GM03348 (cell line): ENCODE measurements at regions not wholly inside any gene's neighbourhood (a gene's known extent, or its start where the extent isn't known, plus 50 kb on each side); places are given as distances from the start of the nearest gene placed in this dataset.

Source experiments
- DNase-seq: peaks from one replicate; pipeline ENCODE4 v3.0.0; 2012; ENCODE audit warnings: low spot score

DNA sequence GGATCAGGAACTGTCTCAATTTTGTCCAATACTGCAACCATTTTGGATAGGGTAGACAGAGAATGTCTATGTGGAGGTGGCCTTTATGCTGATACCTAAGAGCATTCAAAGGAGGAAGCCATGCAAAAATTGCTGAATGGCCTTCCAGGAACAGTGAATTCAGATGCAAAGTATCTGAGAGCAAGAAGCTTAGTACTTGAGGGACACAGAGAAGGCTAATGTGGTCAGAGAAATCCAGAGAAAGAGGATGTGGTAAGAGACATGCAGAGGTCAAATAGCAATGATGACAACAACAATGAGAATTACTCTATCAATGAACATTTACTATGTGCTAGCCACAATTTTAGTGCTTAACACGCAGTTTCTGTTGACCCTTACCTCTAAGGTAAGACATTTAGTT lies 785.6 kb upstream of the KLHL1 start:
- no peak for DNase-seq

- no peak for DNase-seq
Measured at GRCh38 chr13:70890289-70890688, 782.0 kb upstream of the KLHL1 start.

- DNase-seq = no peak
Measured at GRCh38 chr13:70889163-70889562, 780.9 kb upstream of the KLHL1 start.

DNA sequence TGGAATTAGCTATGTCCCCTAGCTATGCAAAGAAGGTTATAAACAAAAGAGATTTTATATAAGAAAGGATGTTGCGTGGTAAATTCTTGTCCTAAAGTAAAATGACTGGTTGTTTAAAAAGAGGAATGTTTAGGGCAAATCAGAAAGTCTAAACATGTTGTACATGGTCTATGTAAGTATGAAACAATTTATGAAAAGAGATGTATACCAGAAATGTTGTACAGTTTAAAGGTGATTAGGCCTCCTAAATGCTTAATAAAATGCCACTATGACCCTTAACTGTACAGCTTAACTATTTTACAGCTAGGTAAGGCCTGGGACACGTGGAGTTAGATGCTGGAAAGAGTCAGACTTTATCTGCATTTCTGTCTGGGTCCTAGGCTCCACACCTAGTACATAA lies 775.9 kb upstream of the KLHL1 start:
- DNase-seq = no peak

GRCh38 chr13:70874636-70875035 lies 766.4 kb upstream of the KLHL1 start:
- no peak for DNase-seq

DNA sequence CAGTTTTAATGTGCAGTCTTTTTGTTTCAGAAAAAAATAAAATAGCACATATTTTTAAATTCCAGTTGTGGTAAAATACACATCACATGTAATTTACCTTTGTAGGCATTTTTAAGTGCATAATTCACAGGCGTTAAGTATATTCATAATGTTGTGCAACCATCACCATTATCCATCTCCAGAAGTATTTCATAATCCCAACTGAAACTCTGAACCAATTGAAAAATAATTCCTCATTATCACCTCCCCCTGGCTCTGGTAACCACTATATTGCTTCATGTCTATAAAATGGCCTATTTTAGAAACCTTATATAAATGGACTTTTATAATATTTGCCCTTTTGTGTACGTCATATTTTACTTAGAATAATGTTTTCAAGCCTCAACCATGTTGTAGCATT lies 756.5 kb upstream of the KLHL1 start:
- no peak for DNase-seq

- DNase-seq = no peak
Measured at GRCh38 chr13:70856711-70857110, 748.5 kb upstream of the KLHL1 start.

- no peak for DNase-seq
Measured at GRCh38 chr13:70856025-70856424, 747.8 kb upstream of the KLHL1 start.

- no peak for DNase-seq
Measured at GRCh38 chr13:70849222-70849621, 741.0 kb upstream of the KLHL1 start.

DNA sequence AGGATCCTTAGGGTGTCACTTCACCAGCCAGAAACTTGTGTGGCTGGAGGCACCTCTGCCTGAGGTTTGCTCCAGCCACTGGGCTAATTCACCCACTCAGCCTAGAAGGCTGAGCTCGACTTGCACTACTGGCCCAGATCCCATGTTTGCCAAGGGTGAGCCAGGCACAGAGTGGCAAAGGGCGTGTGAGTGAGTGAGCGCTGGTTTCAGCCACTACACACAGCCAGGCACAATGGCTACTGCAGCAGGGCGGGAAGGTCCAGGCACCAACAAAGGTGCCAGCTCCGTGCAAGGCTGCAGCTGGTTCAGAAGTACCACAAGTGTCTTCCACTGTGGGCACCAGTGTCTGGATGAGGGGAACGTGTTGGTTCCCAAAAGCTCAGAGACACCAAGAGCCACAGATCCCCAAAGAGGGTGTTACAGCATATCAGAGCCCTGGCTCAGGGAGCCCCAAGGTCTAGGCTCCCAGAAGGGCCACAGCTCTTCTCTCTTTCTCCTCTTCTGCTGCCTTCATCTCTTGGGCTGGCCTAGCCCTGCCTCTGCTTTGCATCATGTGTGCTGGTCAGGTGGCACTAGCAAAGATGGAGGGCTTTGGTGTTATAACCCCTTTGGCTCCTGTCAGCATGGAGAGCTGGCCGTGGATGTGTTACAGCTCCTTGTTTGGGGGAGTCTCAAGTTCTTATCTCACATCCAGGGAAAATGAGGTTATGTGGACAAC lies 736.3 kb upstream of the KLHL1 start:
- DNase-seq = no peak

GRCh38 chr13:70842062-70842644 lies 733.9 kb upstream of the KLHL1 start:
- DNase-seq = no peak

GRCh38 chr13:70841240-70842061 lies 733.2 kb upstream of the KLHL1 start:
- no peak for DNase-seq

- no peak for DNase-seq
Measured at GRCh38 chr13:70835371-70835770, 727.1 kb upstream of the KLHL1 start.

GRCh38 chr13:70829748-70830147 lies 721.5 kb upstream of the KLHL1 start:
- no peak for DNase-seq

- DNase-seq = no peak
Measured at GRCh38 chr13:70817576-70817975, 709.3 kb upstream of the KLHL1 start.

DNA sequence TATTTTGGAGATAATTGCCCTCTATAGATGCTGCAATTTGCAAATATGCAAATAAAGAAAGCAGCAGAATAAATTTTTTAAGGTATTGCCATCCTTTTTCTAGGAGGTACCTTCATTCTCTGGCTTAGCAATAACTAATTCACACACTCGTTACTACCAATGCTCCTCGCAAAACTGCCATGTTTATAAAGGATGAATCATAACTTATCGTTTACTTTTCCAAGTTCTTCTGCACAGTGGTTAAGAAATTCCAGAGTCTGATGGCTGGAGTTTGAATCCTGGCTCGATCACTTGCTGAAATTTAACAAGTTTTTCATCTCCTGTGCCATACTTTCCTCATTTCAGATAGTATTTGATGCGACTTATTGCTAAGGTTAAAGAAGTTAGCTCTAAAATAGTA lies 708.6 kb upstream of the KLHL1 start:
- DNase-seq = no peak

DNA sequence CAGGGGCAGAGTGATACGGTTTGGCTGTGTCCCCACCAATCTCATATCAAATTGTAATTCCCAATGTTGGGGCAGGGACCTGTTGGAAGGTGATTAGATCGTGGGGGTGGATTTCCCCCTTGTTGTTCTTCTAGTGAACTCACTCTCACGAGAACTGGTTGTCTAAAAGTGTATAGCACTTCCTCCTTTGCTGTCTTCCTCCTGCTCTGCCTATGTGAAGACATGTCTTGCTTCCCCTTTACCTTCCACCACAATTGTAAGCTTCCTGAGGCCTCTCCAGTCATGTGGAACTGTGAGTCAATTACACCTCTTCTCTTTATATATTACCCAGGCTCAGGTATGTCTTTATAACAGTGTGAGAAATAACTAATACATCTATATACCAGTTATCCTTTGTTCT lies 706.4 kb upstream of the KLHL1 start:
- DNase-seq = no peak

DNA sequence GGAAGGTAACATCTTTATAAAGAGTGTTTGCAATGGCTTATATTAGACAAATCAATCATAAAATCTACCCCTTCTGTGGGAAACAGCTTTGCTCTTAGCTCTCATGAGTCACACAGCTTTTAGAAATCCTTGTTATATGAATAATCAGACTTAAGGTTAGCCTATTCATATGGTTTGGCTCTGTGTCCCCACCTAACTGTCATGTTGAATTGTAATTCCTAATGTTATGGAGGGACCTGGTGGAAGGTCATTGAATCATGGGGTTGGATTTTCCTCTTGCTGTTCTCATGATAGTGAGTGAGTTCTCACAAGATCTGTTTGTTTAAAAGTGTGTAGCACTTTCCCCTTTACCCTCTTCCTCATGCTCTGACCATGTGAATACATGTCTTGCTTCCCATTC lies 704.2 kb upstream of the KLHL1 start:
- no peak for DNase-seq

DNA sequence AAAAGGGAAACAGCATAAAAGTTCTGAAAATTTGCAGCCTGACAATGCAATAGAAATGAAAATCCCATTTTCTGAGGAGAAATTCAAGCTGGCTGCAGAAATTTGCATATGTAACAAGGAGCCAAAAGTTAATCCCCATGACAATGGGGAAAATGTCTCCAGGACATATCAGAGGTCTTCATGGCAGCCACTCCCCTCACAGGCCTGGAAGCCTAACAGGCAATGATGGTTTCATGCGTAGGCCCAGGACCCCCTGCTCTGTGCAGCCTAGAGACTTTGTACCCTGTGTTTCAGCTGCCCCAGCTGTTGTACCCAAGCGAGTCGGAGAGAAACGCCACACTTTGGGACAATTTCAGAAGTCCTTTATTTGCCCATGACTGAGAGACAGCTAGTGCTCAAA lies 701.3 kb upstream of the KLHL1 start:
- no peak for DNase-seq

DNA sequence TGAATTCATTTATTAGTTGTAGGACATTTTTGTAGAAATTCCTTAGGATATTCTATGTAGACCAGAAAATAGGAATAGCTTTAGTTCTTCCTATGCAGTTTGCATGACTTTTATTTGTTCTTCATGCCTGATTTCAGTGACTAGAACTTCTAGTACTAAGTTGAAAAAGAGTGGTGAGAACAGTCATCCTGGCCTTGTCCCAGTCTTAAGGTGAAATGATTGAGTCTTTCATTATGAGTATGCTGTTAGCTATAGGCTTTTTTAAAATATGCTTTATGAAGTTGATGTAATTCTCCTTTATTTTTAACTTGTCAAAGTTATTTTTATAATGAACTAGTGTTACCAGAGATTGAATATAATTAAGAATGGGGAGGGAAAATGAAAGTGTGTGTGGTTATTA lies 690.1 kb upstream of the KLHL1 start:
- no peak for DNase-seq

DNA sequence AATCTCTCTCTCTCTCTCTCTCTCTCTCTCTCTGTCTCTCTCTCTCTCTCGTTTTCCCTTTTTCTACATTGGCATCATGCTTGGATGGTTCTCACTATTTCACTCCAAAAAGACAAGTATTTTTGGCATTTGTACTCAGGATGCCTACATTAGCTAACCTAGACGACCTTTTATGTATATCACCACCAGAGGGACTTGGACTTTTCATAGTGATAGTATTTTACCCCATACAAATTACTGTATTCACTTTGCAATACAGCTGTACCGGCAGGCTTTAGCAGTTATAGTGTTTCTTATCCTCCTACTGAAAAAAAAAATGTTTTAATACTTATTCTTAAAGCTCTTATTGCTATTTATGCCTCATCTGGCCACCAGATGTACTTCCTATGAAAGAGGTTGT lies 687.2 kb upstream of the KLHL1 start:
- DNase-seq = no peak

DNA sequence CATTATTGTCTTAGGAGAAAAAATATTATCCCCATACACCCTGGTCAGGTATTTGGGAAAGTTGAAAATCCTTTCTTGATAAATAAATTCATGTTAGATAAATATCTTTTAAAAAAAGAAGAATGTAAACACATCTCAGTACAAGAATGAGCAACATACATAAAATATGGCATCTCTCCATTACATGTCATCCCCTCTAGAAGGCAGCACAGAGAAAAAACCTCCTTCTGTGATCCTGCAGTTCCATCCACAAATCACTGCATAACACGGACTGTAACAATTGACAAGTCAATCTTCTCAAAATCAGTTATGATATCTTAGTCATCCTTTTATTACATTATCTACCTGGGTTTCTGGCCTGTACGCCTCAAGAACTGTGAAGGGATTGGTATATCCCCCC lies 683.9 kb upstream of the KLHL1 start:
- no peak for DNase-seq

- DNase-seq = no peak
Measured at GRCh38 chr13:70789751-70790150, 681.5 kb upstream of the KLHL1 start.
